ENCODE measurements at regions not wholly inside any gene's neighbourhood (a gene's known extent, or its start where the extent isn't known, plus 50 kb on each side); places are given as distances from the start of the nearest gene placed in this dataset.

DNA sequence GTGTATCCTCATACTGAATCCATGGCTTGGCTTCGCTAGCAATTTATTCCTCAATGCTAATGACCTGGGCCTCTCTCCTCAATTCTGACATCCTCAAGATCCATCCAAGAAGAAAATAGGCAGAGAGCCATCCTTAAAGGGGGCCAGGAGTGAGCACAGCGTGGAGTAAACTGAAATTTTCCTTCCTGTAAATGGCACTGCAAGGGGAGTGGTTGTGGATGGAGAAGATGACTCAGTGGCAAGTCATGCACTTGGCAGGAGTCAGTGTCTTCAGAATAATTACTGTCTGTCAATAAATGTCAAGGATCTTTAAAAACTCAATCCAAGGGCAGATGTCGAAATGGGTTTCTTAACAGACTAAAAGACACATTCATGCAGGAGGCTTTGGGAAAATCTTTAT lies 88.0 kb upstream of the TMEM132C start:
- Mint-ChIP-seq H3K9me3 (peaks cover 83% of the 10 kb centered on the region), H3K27ac (no peak overlapping the region), H3K27me3 (ENCODE audit: low read depth) (peaks cover 6% of the 10 kb centered on the region), H3K36me3 (peaks cover 77% of the 10 kb centered on the region), H3K4me3 (no peak overlapping the region), H3K4me1 (no peaks in the 10 kb centered on the region)
- TF ChIP-seq MYBL2 (CRISPR knock-in tag; IDR thresholded peaks at IDR 0.05) (no peak), TEAD1 (CRISPR knock-in tag; IDR thresholded peaks at IDR 0.05) (no peak), CTCF (IDR thresholded peaks at IDR 0.05) (no peak), HMGA2 (CRISPR knock-in tag; IDR thresholded peaks at IDR 0.05) (no peak), NFATC4 (CRISPR knock-in tag; IDR thresholded peaks at IDR 0.05) (no peak), PRRX2 (CRISPR knock-in tag; IDR thresholded peaks at IDR 0.05) (no peak), IRF2 (CRISPR knock-in tag; IDR thresholded peaks at IDR 0.05; ENCODE audit: borderline replicate concordance, low read depth) (no peak), ELF4 (CRISPR knock-in tag; IDR thresholded peaks at IDR 0.05; ENCODE audit: low read depth) (no peak), KAT7 (CRISPR knock-in tag; IDR thresholded peaks at IDR 0.05; ENCODE audit: borderline replicate concordance) (no peak)
- TF ChIP-seq, protein P1, sequence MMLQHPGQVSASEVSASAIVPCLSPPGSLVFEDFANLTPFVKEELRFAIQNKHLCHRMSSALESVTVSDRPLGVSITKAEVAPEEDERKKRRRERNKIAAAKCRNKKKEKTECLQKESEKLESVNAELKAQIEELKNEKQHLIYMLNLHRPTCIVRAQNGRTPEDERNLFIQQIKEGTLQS (CRISPR knock-in tag; conservative IDR thresholded peaks at IDR 0.05) = no peak
- DNase-seq (ENCODE audit: low spot score) (no peak), ATAC-seq (no peak)
- POLR2A ChIA-PET = no interaction called here
- CTCF ChIA-PET = no interaction called here

DNA sequence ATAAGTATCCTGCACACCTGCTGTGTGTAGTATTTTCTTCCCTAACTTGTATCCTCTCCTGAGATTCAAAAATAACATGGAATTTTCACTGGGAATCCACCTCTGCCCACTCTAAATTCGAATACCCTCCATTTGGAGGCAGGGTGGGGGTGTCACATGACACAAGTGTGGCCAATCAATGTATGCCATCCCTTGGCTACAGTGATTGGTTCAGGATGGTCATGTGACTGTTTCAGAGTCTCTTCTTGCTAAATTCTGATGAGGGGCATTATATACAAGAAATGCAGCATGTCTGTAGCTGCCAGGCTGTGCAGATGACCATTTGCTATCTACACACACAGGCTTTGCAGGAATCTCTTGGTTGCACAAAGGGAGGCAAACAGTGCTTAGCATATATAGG lies 86.8 kb upstream of the TMEM132C start:
- TF ChIP-seq ATF1 (CRISPR knock-in tag; IDR thresholded peaks at IDR 0.05) (no peak), RORB (CRISPR knock-in tag; IDR thresholded peaks at IDR 0.05) (no peak), HMGA2 (CRISPR knock-in tag; IDR thresholded peaks at IDR 0.05) (no peak), AFF4 (CRISPR knock-in tag; IDR thresholded peaks at IDR 0.05; ENCODE audit: borderline replicate concordance) (no peak), ERG (CRISPR knock-in tag; IDR thresholded peaks at IDR 0.05) (no peak), ELF4 (CRISPR knock-in tag; IDR thresholded peaks at IDR 0.05; ENCODE audit: low read depth) (no peak), NR2C2 (CRISPR knock-in tag; IDR thresholded peaks at IDR 0.05) (no peak), EMX1 (CRISPR knock-in tag; IDR thresholded peaks at IDR 0.05) (no peak), IRF2 (CRISPR knock-in tag; IDR thresholded peaks at IDR 0.05; ENCODE audit: borderline replicate concordance, low read depth) (no peak)
- TF ChIP-seq, protein P2, sequence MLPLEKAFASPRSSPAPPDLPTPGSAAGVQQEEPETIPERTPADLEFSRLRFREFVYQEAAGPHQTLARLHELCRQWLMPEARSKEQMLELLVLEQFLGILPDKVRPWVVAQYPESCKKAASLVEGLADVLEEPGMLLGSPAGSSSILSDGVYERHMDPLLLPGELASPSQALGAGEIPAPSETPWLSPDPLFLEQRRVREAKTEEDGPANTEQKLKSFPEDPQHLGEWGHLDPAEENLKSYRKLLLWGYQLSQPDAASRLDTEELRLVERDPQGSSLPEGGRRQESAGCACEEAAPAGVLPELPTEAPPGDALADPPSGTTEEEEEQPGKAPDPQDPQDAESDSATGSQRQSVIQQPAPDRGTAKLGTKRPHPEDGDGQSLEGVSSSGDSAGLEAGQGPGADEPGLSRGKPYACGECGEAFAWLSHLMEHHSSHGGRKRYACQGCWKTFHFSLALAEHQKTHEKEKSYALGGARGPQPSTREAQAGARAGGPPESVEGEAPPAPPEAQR (CRISPR knock-in tag; IDR thresholded peaks at IDR 0.05) = no peak
- TF ChIP-seq, protein P3, sequence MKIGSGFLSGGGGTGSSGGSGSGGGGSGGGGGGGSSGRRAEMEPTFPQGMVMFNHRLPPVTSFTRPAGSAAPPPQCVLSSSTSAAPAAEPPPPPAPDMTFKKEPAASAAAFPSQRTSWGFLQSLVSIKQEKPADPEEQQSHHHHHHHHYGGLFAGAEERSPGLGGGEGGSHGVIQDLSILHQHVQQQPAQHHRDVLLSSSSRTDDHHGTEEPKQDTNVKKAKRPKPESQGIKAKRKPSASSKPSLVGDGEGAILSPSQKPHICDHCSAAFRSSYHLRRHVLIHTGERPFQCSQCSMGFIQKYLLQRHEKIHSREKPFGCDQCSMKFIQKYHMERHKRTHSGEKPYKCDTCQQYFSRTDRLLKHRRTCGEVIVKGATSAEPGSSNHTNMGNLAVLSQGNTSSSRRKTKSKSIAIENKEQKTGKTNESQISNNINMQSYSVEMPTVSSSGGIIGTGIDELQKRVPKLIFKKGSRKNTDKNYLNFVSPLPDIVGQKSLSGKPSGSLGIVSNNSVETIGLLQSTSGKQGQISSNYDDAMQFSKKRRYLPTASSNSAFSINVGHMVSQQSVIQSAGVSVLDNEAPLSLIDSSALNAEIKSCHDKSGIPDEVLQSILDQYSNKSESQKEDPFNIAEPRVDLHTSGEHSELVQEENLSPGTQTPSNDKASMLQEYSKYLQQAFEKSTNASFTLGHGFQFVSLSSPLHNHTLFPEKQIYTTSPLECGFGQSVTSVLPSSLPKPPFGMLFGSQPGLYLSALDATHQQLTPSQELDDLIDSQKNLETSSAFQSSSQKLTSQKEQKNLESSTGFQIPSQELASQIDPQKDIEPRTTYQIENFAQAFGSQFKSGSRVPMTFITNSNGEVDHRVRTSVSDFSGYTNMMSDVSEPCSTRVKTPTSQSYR (CRISPR knock-in tag; IDR thresholded peaks at IDR 0.05) = no peak
- TF ChIP-seq, protein P4, sequence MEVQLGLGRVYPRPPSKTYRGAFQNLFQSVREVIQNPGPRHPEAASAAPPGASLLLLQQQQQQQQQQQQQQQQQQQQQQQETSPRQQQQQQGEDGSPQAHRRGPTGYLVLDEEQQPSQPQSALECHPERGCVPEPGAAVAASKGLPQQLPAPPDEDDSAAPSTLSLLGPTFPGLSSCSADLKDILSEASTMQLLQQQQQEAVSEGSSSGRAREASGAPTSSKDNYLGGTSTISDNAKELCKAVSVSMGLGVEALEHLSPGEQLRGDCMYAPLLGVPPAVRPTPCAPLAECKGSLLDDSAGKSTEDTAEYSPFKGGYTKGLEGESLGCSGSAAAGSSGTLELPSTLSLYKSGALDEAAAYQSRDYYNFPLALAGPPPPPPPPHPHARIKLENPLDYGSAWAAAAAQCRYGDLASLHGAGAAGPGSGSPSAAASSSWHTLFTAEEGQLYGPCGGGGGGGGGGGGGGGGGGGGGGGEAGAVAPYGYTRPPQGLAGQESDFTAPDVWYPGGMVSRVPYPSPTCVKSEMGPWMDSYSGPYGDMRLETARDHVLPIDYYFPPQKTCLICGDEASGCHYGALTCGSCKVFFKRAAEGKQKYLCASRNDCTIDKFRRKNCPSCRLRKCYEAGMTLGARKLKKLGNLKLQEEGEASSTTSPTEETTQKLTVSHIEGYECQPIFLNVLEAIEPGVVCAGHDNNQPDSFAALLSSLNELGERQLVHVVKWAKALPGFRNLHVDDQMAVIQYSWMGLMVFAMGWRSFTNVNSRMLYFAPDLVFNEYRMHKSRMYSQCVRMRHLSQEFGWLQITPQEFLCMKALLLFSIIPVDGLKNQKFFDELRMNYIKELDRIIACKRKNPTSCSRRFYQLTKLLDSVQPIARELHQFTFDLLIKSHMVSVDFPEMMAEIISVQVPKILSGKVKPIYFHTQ (CRISPR knock-in tag; IDR thresholded peaks at IDR 0.05) = no peak
- ATAC-seq = no peak

More for the DNA sequence above, 86.8 kb upstream of the TMEM132C start:
- Mint-ChIP-seq H3K9me3 (peaks cover 86% of the 10 kb centered on the region), H3K4me1 (no peaks in the 10 kb centered on the region), H3K36me3 (peaks cover 80% of the 10 kb centered on the region), H3K4me3 (no peak overlapping the region), H3K27me3 (ENCODE audit: low read depth) (peaks cover 10% of the 10 kb centered on the region), H3K27ac (no peak overlapping the region)
- no peak for DNase-seq (ENCODE audit: low spot score)
- ChIA-PET CTCF (no interaction called here), POLR2A (no interaction called here)
